LNCAP (cell line): ENCODE measurements at regions not wholly inside any gene's neighbourhood (a gene's known extent, or its start where the extent isn't known, plus 50 kb on each side); places are given as distances from the start of the nearest gene placed in this dataset.
A peak's percentile ranks its signal among the peaks of the same experiment; 100 is the strongest.

ENCODE experiments used
- TF ChIP-seq, protein P1 (sequence below): fragments of 450-650 bp; IDR thresholded peaks from 2 replicates; pipeline ENCODE4 v1.5.1; 2017; ENCODE audit warnings: mild to moderate bottlenecking

DNA sequence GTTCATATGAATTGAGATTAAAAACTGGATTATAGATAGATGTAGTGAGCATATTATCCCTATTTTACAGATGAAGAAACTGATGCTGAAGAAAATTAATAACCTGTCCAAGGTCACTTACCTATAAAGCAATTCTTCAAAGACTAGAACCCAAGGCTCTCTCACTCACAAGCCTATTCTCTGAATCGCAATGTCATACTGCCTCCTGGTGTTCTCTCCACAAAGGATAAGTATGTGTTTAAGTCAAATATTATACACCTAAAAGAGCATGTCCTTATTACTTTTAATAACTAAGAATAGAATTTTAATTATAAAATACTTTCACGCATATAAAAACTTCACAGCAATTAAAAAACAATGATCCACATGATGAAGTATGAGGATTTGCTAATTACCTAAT is 721.3 kb upstream of the USP15 start:
- TF ChIP-seq, protein P1, sequence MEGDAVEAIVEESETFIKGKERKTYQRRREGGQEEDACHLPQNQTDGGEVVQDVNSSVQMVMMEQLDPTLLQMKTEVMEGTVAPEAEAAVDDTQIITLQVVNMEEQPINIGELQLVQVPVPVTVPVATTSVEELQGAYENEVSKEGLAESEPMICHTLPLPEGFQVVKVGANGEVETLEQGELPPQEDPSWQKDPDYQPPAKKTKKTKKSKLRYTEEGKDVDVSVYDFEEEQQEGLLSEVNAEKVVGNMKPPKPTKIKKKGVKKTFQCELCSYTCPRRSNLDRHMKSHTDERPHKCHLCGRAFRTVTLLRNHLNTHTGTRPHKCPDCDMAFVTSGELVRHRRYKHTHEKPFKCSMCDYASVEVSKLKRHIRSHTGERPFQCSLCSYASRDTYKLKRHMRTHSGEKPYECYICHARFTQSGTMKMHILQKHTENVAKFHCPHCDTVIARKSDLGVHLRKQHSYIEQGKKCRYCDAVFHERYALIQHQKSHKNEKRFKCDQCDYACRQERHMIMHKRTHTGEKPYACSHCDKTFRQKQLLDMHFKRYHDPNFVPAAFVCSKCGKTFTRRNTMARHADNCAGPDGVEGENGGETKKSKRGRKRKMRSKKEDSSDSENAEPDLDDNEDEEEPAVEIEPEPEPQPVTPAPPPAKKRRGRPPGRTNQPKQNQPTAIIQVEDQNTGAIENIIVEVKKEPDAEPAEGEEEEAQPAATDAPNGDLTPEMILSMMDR, result peak; percentile 47

DNA sequence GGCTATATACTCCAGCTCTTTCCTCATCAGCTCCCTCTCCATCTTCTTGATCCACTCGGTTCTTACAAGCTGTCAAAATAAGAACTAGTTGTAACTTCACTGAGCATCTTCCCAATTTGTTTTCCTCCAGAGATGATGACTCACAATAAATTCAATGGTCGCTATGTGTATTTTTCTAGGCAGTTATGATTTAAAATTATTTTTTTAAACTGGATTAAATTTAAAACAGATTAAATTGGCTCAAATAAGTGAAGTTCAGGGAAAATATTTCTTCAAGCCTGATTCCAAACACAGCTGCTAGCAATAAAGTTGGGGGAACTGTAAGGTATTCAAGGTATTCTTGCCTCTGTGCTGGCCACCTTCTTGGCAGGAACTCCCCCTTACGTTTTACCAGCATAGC is 717.7 kb upstream of the USP15 start:
- TF ChIP-seq, protein P1, result no peak

DNA sequence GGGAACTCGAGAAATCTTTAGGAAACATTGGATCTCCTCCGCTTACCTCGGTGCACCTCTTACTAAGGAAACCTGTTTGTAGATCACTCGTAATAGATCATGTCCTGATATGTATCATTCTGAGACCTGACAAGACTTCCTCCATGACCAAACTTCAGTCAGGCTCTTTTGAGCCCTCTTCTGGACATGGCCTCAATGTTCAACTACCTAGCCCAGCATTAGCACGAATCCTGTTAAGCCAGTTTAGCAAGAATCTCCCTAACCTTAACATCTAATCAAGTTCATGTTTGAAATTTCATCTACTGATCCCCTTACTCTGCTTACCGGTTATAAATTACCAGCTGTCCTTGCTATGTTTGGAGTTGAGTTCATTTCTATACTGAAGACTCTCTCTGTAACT is 713.9 kb upstream of the USP15 start:
- TF ChIP-seq, protein P1, result peak; percentile 58; the same call in 1 of the 2 replicates

DNA sequence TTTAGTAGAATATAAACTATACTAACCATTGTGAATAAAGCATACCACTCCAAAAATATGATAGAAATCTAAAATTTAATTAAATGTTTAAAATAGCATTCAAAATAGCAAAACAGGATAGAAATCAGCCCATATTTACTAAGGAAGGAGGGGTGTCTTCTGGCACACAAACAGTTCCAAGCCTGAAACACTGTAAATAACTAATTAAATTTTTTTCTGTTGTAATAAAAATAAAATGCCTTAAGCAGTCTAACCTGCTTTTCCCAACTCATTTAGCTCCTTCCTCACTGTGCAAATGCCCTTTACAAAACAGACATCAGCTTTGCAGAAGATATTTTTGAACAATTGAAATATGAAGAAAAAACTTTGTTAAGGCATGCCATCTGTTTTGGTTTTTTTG is 707.1 kb upstream of the USP15 start:
- TF ChIP-seq, protein P1, result no peak

DNA sequence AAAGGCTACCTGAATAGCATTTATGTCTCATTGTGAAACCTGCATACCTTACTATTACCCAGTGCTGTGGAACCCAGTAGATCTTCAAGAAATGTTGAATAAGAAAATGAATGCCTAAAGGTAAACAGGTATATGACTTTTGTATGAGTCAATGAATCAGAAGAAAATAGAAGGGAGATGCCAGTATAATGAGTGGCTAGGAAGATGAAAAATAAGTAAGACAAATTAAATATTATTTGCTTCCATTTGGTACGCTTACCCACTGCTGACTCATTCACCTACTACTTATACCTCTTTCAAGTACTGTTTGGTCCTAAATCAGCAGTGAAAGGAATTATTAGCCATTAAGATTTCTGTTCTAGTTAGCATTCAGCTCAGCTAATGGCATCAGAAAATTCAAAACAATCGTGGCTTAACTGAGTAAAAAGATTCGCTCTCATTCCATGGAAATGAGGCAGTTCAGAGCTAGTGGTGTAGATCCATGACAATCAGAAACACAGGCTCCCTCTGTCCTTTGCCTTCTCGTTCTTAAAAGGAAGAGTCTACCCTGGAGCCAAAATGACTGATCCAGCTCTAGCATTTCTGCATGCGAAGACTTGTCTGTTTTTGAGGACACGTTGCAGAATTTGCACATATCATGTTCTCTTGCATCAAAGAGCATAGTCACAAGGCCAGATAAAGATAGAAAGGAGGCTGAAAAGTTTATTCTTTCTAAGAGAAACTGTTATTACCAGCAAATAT is 705.8 kb upstream of the USP15 start:
- TF ChIP-seq, protein P1, result no peak

DNA sequence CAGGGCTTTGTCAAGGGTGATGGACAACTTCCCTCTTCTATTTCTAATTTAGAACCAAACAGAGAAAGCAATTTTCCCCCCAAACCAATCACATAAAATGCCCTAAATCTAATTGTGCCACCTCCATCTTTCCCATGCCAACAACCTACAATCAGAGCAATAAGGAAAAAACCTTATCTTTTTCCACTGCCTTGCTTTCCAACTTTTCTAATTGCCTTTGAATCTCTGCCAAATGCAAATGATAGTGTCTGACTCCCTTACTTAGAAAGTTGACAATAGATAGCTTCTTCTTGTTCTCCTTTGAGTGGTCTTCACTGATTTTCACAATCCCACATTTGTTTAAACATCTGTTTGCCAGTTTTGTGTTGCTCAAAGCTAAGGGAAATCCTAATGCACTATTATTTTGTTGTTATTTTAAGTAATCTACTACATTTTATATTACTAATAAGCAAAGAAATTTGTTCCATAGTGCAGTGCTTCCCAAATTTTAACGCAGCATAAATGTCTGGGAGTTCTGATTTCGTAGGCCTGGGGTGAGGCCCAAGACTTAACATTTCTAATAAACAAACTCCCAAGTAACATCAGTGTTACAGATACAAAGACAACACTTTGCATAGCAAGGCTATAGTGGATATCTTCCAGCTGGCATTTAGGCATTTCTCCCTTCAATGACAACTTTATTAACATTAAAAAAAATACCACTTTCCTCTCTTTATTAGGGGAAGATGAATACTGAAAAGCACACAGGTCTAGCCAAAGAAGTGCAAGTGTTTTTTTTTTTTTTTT is 696.3 kb upstream of the USP15 start:
- TF ChIP-seq, protein P1, result no peak

DNA sequence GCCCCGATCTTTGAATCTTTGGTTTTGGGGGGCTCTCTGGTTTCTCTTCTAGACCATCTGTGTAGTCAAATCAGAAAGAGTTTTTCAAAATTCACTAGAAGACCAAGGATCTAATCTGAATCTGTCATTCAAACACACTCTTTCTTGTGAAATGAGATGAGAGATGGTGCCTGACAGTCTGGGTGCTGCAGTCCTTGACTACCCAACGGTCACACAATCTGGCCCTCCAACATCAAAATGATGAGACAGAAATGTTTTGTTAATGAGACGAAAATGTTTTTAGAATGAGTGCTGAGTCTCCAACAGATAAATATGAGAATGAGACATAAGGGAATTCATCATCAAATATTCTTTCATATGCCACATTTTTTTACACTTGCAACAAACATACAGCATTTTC is 695.7 kb upstream of the USP15 start:
- TF ChIP-seq, protein P1, result no peak
